ENCODE measurements at regions not wholly inside any gene's neighbourhood (a gene's known extent, or its start where the extent isn't known, plus 50 kb on each side); places are given as distances from the start of the nearest gene placed in this dataset.
A peak's percentile ranks its signal among the peaks of the same experiment; 100 is the strongest.
"Not testable (repeated sequence)": the region's sequence is repeated elsewhere in the genome, so short reads cannot be mapped to it uniquely, and the experiment has no call there.

DNA sequence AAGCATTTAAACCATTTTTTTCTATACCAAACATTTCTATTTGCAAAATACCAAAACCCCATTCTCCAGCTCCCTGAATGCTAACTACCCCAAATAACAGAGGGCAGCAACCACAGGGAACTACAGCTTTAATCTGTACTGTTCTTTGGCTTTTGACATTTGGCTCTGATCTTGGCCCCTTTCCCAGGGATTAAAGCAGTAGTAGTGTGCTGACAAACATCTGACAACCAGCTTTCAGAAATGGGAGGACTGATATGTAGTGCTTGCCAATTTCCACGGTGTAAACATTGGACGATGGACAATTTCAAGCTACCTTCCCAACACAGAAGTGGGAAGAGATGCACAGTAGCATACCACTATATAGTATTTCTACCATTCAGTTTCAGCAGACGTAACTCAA, 88.4 kb upstream of the TEAD1 start:
- DNase-seq, result no peak

GRCh38 chr11:12587333-12587991, 86.8 kb upstream of the TEAD1 start:
- DNase-seq, result no peak

DNA sequence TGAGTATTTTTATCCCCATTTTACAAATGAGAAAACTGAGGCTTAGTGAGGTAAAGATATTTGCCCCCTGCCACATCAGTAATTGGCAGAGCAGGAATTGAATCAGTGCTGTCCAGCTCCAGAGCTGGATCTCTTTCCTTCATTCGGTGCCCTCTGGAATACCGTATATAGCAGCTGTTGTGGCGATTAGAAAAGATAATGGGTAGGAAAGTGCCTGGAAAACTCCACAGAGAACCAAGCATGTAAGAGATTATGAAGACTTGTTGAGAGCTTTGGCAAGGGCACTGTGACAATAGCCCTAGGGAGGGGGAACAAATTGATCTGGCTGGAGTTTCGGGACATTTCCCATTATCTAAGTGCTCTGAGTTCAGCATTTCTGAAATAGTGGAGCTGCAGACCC, 82.5 kb upstream of the TEAD1 start:
- no peak for DNase-seq

DNA sequence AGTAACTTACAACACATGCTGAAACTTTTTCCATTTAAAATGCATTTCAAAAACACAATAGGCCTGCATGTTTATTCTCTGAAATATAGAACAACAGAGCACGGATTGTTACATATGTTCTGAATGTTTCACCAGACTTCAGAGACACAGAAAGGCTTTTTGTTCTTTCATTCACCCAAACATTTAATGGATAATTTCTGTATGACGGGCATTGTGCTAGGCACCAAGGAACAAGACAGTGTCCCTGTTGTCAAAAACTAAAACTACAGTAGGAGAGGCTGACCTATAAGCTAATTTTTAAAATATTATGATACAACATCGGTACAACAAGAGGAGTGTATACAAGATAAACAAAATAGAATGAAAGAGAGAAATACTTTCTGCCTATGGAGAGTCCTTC, 81.9 kb upstream of the TEAD1 start:
- no peak for DNase-seq

GRCh38 chr11:12595089-12595847, 79.0 kb upstream of the TEAD1 start:
- not testable (repeated sequence) for DNase-seq

DNA sequence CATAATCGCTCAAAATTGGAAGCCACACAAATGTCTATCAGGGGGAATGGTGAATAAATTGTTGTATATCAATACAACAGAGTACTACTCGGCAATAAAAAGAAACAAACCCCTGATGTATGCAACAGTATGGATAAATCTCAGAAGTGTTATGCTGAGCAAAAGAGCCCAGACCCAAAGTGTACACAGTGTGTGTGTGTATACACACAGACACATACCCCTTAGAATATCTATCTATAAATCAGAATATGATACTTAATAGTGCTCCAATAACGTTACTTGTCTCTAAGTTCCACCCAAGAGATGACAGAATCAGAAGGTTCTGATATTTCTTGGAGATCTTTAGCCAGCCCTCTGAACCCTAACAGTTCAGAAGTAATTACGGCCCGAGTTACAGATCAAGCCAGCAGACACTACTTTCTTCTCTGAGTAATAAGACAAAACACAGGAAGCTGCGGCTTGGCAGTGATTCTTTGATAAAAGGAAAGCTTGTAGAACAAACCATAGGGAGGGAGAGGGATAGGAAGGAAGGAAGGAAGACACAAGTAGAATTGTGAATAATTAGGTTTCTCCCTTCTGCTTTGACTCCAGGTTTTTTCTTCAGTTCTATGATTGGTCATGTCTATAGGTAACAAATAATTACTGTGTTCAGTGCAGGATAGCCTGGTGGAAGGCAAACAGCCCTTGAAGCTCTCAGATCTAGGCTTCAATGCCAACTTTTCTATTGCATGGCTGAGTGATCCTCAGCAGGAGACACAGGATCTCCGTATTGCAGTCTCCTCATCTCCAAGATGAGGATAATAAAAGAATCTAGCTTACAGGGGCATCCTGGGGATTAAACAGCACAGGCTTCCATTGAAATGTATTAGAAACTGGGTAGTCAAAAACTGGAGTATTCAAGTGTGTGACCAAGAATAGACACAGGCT, 75.6 kb upstream of the TEAD1 start:
- no peak for DNase-seq

DNA sequence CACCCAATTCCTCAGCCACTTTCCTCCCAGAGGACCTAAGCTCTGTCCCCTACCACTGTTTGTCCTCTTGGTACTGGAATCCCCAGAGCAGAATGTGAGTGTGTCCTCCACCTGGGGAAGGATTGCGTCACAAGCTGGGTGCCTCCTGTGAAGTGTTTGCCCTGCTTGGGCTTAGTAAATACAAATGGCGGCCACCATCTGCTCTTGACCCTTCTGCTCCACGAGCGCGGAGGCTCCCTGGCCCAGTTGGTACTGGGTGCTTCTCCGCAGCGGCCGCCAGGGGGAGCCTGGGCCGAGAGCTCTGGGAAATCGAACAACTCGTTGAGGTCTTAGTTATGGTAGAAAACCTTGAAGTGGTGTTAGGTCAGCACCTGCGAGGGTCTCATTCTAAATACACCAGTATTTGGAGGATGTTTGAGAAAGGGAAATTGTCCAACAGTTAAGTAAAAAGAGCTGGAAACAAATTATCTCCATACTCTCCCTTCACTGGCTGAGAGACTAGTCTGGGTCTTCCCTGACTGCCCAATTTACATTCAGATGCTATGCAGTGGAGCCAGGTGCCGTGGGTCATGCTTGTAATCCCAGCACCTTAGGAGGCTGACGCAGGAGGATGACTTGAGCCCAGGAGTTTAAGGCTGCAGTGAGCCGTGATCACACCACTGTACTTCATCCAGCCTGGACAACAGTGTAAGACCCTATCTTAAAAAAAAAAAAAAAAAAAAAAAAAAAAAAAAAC, 74.6 kb upstream of the TEAD1 start:
- DNase-seq, result peak; percentile 22

DNA sequence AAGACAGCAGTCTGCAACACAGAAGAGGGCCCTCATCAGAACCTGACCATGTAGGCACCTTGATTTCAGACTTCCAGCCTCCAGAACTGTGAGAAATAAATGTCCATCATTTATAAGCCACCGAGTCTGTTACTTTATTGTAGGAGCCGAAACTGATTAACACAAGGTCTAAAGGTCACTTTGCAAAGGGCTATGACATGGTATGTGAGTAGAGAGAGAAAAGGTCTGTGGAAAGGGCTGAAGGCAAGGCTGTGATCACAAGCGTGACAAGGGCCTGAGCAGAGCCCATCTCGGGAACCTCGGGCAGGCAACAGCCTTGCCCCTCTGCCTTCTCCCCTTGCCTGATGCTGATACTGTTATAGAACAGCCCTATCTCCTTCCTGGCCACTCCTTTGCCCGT, 73.4 kb upstream of the TEAD1 start:
- DNase-seq, result no peak

- no peak for DNase-seq
Measured at GRCh38 chr11:12602421-12602820, 71.8 kb upstream of the TEAD1 start.

GRCh38 chr11:12603143-12604088, 70.8 kb upstream of the TEAD1 start:
- DNase-seq, result no peak

DNA sequence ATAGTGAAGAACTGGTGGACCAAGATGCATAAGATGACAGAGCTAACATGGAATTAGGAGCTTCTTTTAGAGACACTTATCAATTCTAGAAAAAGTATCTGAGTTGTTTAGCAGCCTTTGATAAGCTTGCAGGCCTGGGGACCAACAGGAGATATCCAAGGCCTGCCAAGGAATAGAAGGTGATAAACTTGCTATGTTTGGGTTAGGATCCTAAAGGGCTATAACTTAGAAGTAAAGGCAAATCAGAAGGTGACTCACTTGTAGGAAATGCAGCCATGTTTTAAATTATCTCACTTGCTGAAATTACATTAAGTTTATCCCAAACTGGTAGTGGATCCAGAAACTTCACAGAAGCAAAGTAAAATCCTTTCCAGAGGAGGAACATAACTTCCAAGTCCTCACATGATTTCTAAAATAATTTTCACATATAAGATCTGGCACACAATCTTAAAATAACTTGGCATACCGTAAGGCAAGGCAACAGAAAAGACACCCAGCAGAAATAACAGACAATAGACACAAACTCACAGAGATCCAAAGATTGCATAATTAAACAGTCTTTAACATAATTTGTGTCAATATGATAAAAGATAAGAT, 69.6 kb upstream of the TEAD1 start:
- no peak for DNase-seq

GRCh38 chr11:12606597-12606996, 67.6 kb upstream of the TEAD1 start:
- DNase-seq, result no peak

GRCh38 chr11:12608678-12609077, 65.5 kb upstream of the TEAD1 start:
- not testable (repeated sequence) for DNase-seq

- no peak for DNase-seq
Measured at GRCh38 chr11:12611352-12611751, 62.9 kb upstream of the TEAD1 start.

- no peak for DNase-seq
Measured at GRCh38 chr11:12617632-12618031, 56.6 kb upstream of the TEAD1 start.

GRCh38 chr11:12618743-12619540, 55.3 kb upstream of the TEAD1 start:
- DNase-seq, result no peak

DNA sequence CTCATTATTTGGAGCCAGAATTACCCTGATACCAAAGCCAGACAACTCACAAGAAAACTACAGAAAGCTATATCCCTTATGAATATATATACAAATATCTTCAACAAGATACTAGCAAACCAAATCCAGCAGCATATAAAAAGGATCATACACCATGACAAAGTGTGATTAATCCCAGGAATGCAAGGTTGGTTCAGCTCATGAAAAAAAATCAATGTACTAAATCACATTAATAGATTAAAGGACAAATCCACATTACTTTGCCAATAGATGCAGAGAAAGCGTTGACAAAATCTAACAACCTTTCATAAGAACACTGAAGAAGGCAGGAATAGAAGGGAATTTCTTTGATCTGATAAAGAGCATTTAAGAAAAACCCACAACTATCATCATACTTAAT, 50.4 kb upstream of the TEAD1 start:
- DNase-seq, result no peak

All from activated T-cell treated with anti-CD3 and anti-CD28 coated beads for 4 hours (primary cell).